ENCODE measurements at regions not wholly inside any gene's neighbourhood (a gene's known extent, or its start where the extent isn't known, plus 50 kb on each side); places are given as distances from the start of the nearest gene placed in this dataset.
"Not testable (repeated sequence)": the region's sequence is repeated elsewhere in the genome, so short reads cannot be mapped to it uniquely, and the experiment has no call there.

DNA sequence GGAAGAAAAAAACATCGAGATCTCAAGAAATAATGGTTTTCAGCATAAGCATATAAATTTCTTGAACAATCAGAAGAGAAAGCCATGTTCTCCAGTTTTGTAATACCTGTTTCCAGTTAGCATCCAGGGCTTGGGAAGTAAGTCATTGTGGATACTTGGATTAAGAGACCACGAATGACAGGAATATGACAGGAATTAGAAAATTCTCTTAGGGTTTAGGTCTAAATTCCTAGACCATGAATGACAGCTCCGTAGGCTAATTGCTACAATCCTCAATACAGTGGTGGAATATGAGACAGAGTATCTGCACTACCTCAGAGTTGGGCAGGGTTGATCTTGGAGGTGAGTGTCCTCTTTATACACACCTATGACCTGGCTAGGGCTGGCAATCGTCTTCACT lies 517.5 kb downstream of the NTRK3 start:
- Histone ChIP-seq H3K9me2 (ENCODE audit: insufficient read depth) (no peaks in the 10 kb centered on the region), H4K20me1 (ENCODE audit: insufficient read depth) (no peaks in the 10 kb centered on the region), H2AFZ (ENCODE audit: low read depth, low read length, poor library complexity, severe bottlenecking) (no peak overlapping the region), H3K9ac (ENCODE audit: low read length) (no peak overlapping the region), H3K36me3 (ENCODE audit: control insufficient read depth in 1 of 2, insufficient read depth in 2 of 2, low read length in 2 of 2) (no peaks in the 10 kb centered on the region), H3K27me3 (ENCODE audit: insufficient read depth, low read length) (no peaks in the 10 kb centered on the region), H3K4me1 (ENCODE audit: control insufficient read depth in 1 of 2, insufficient read depth in 2 of 2, low read length in 2 of 2) (no peaks in the 10 kb centered on the region), H3K9me3 (ENCODE audit: control insufficient read depth in 1 of 2, insufficient read depth in 1 of 2, low read depth in 1 of 2, low read length in 2 of 2) (peaks cover 10 to 28% of the 10 kb centered on the region in 2 experiments; a peak in 2 of 4 replicates), H3K4me2 (ENCODE audit: low read length) (no peak overlapping the region), H3K4me3 (replicated peaks in 1 of 2; ENCODE audit: low read depth in 1 of 2, low read length in 2 of 2) (no peak overlapping the region), H3K79me2 (ENCODE audit: insufficient read depth, low read length) (no peaks in the 10 kb centered on the region), H3K27ac (ENCODE audit: low read depth, low read length) (no peak overlapping the region)
- BruUV-seq (replicated peaks): no TSS peak
- CTCF ChIA-PET: no interaction called here
- POLR2A ChIA-PET: no interaction called here
- intact Hi-C loops (cut with micrococcal nuclease): no loop called here
- DNase-seq (ENCODE audit: low read depth, low spot score): no peak
- ATAC-seq: no peak
- RAD21 ChIA-PET (ENCODE audit: low non-redundant PET in 1 of 2, low total read pairs in 2 of 2, uncharacterized antibody in 2 of 2, unreplicated experiment in 2 of 2): no interaction called here
- TF ChIP-seq JUND (IDR thresholded peaks at IDR 0.05): no peak
- no peak for TF ChIP-seq TCF7L2 (IDR thresholded peaks at IDR 0.05; ENCODE audit: borderline replicate concordance, extremely low read depth, insufficient read depth, insufficient read length)
- no peak for TF ChIP-seq CTCF (IDR thresholded peaks at IDR 0.05 in 2 of 3, conservative IDR thresholded peaks at IDR 0.05 in 1 of 3; ENCODE audit: borderline replicate concordance in 1 of 3, insufficient read depth in 1 of 3, low read depth in 2 of 3, low read length in 2 of 3)
- TF ChIP-seq CEBPB (IDR thresholded peaks at IDR 0.05; ENCODE audit: low read depth): no peak
- TF ChIP-seq, protein P1, sequence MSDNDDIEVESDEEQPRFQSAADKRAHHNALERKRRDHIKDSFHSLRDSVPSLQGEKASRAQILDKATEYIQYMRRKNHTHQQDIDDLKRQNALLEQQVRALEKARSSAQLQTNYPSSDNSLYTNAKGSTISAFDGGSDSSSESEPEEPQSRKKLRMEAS (IDR thresholded peaks at IDR 0.05): no peak
- TF ChIP-seq FOSL1 (IDR thresholded peaks at IDR 0.05; ENCODE audit: low read depth): no peak

DNA sequence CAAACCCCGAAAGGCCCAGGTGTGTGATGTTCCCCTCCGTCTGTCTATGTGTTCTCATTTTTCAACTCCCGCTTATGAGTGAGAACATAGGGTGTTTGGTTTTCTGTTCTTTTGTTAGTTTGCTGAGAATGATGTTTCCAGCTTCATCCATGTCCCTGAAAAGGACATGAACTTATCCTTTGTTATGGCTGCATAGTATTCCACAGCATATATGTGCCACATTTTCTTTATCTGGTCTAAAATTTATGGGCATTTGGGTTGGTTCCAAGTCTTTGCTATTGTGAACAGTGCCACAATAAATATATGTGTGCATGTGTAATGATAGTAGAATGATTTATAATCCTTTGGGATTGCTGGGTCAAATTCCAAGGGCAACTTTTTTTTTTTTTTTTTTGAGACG lies 519.1 kb downstream of the NTRK3 start:
- H2AFZ ChIP-seq (ENCODE audit: low read depth, low read length, poor library complexity, severe bottlenecking); DNase-seq (ENCODE audit: low read depth, low spot score); H3K79me2 ChIP-seq (ENCODE audit: insufficient read depth, low read length); BruUV-seq (replicated peaks); intact Hi-C loops (cut with micrococcal nuclease); H3K4me2 ChIP-seq (ENCODE audit: low read length); RAD21 ChIA-PET (ENCODE audit: low non-redundant PET in 1 of 2, low total read pairs in 2 of 2, uncharacterized antibody in 2 of 2, unreplicated experiment in 2 of 2); H3K9ac ChIP-seq (ENCODE audit: low read length); CTCF ChIA-PET; H3K4me3 ChIP-seq (replicated peaks in 1 of 2; ENCODE audit: low read depth in 1 of 2, low read length in 2 of 2); H4K20me1 ChIP-seq (ENCODE audit: insufficient read depth); H3K27me3 ChIP-seq (ENCODE audit: insufficient read depth, low read length); POLR2A ChIA-PET; H3K36me3 ChIP-seq (ENCODE audit: control insufficient read depth in 1 of 2, insufficient read depth in 2 of 2, low read length in 2 of 2); H3K4me1 ChIP-seq (ENCODE audit: control insufficient read depth in 1 of 2, insufficient read depth in 2 of 2, low read length in 2 of 2); ATAC-seq; H3K27ac ChIP-seq (ENCODE audit: low read depth, low read length); H3K9me2 ChIP-seq (ENCODE audit: insufficient read depth): not testable (repeated sequence)
- peaks cover 5 to 31% of the 10 kb centered on the region in 2 experiments; a peak in 2 of 4 replicates for H3K9me3 ChIP-seq (ENCODE audit: control insufficient read depth in 1 of 2, insufficient read depth in 1 of 2, low read depth in 1 of 2, low read length in 2 of 2)
